ENCODE measurements at regions not wholly inside any gene's neighbourhood (a gene's known extent, or its start where the extent isn't known, plus 50 kb on each side); places are given as distances from the start of the nearest gene placed in this dataset.
A peak's percentile ranks its signal among the peaks of the same experiment; 100 is the strongest.

- peak; percentile 50 for DNase-seq
Measured at GRCh38 chrX:39519030-39519488, 578.7 kb downstream of the BCOR start.

- no peak for DNase-seq
Measured at GRCh38 chrX:39519566-39520301, 578.0 kb downstream of the BCOR start.

- no peak for DNase-seq
Measured at GRCh38 chrX:39525758-39526157, 572.0 kb downstream of the BCOR start.

- no peak for DNase-seq
Measured at GRCh38 chrX:39527025-39527424, 570.7 kb downstream of the BCOR start.

GRCh38 chrX:39528161-39528916 lies 569.4 kb downstream of the BCOR start:
- DNase-seq, result no peak

GRCh38 chrX:39532761-39533160 lies 565.0 kb downstream of the BCOR start:
- DNase-seq, result no peak

- no peak for DNase-seq
Measured at GRCh38 chrX:39534949-39535348, 562.8 kb downstream of the BCOR start.

- no peak for DNase-seq
Measured at GRCh38 chrX:39536211-39536610, 561.5 kb downstream of the BCOR start.

- no peak for DNase-seq
Measured at GRCh38 chrX:39541881-39542280, 555.9 kb downstream of the BCOR start.

- no peak for DNase-seq
Measured at GRCh38 chrX:39542316-39542715, 555.4 kb downstream of the BCOR start.

- DNase-seq, result no peak
Measured at GRCh38 chrX:39550795-39551361, 546.9 kb downstream of the BCOR start.

- no peak for DNase-seq
Measured at GRCh38 chrX:39551762-39552161, 546.0 kb downstream of the BCOR start.

GRCh38 chrX:39555431-39555830 lies 542.3 kb downstream of the BCOR start:
- no peak for DNase-seq

GRCh38 chrX:39556056-39556455 lies 541.7 kb downstream of the BCOR start:
- no peak for DNase-seq

GRCh38 chrX:39559229-39559628 lies 538.5 kb downstream of the BCOR start:
- no peak for DNase-seq

GRCh38 chrX:39560271-39560670 lies 537.5 kb downstream of the BCOR start:
- DNase-seq, result no peak

- DNase-seq, result no peak
Measured at GRCh38 chrX:39563178-39563577, 534.6 kb downstream of the BCOR start.

GRCh38 chrX:39564751-39565150 lies 533.0 kb downstream of the BCOR start:
- DNase-seq, result no peak

- DNase-seq, result no peak
Measured at GRCh38 chrX:39574178-39574577, 523.6 kb downstream of the BCOR start.

GRCh38 chrX:39576041-39576872 lies 521.5 kb downstream of the BCOR start:
- peak; percentile 78 for DNase-seq

- no peak for DNase-seq
Measured at GRCh38 chrX:39577206-39577984, 520.4 kb downstream of the BCOR start.
